ENCODE measurements at regions not wholly inside any gene's neighbourhood (a gene's known extent, or its start where the extent isn't known, plus 50 kb on each side); places are given as distances from the start of the nearest gene placed in this dataset.

DNA sequence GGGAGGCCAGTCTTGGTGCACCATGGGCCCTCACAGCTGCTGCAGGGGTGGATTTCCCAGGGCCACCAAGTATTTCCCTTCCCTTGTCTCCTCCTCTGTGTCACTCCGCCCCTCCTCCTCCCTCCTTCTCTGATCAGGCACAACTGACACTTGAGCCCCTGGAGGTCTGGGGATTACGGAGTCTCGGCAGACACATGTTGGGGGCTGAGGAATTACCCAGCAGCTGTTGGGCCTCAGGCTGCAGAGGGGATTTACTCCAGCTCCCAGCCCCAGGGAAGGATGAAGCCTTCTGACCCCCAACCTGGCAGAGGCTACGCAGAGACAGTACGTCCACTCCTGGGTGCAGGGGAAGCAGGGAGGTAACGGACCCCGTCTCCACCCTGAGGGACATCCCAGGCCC lies 420.5 kb upstream of the SULF2 start:
- TF ChIP-seq, protein P1, sequence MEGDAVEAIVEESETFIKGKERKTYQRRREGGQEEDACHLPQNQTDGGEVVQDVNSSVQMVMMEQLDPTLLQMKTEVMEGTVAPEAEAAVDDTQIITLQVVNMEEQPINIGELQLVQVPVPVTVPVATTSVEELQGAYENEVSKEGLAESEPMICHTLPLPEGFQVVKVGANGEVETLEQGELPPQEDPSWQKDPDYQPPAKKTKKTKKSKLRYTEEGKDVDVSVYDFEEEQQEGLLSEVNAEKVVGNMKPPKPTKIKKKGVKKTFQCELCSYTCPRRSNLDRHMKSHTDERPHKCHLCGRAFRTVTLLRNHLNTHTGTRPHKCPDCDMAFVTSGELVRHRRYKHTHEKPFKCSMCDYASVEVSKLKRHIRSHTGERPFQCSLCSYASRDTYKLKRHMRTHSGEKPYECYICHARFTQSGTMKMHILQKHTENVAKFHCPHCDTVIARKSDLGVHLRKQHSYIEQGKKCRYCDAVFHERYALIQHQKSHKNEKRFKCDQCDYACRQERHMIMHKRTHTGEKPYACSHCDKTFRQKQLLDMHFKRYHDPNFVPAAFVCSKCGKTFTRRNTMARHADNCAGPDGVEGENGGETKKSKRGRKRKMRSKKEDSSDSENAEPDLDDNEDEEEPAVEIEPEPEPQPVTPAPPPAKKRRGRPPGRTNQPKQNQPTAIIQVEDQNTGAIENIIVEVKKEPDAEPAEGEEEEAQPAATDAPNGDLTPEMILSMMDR (conservative IDR thresholded peaks at IDR 0.05; ENCODE audit: low read length) = no peak
- no peak for TF ChIP-seq EZH2phosphoT487 (IDR thresholded peaks at IDR 0.05; ENCODE audit: borderline replicate concordance)
